H9 (cell line): ENCODE measurements at regions not wholly inside any gene's neighbourhood (a gene's known extent, or its start where the extent isn't known, plus 50 kb on each side); places are given as distances from the start of the nearest gene placed in this dataset.

Source experiments
- DNase-seq: peaks from one replicate; pipeline ENCODE4 v3.0.0-alpha.2; 2017
- H2AFZ ChIP-seq: one replicate; pipeline ENCODE4 v1.6.1; 2013; ENCODE audit warnings: mild to moderate bottlenecking, low read length, control low read depth, moderate library complexity
- H2AK5ac ChIP-seq: 2 replicates; pipeline ENCODE4 v1.6.1; 2013; ENCODE audit warnings: low read length, control low read depth, mixed read lengths; ENCODE audit not compliant: insufficient read length
- H2BK120ac ChIP-seq: one replicate; pipeline ENCODE4 v1.6.1; 2013; ENCODE audit warnings: low read depth, mild to moderate bottlenecking, low read length, control low read depth, inconsistent platforms; ENCODE audit not compliant: poor library complexity, severe bottlenecking
- H2BK12ac ChIP-seq: 2 replicates; pipeline ENCODE4 v1.6.1; 2013; ENCODE audit warnings: low read length, control low read depth, mixed read lengths, low read depth; ENCODE audit not compliant: insufficient read length
- H2BK15ac ChIP-seq: 2 replicates; pipeline ENCODE4 v1.6.1; 2013; ENCODE audit warnings: low read depth, low read length, control low read depth
- H2BK20ac ChIP-seq: one replicate; pipeline ENCODE4 v1.6.1; 2013; ENCODE audit warnings: low read depth, mild to moderate bottlenecking, low read length, control low read depth, inconsistent platforms; ENCODE audit not compliant: poor library complexity, severe bottlenecking
- H2BK5ac ChIP-seq: 2 replicates; pipeline ENCODE4 v1.6.1; 2013; ENCODE audit warnings: low read length, control low read depth, mixed read lengths; ENCODE audit not compliant: insufficient read length
- H3K14ac ChIP-seq: 2 replicates; pipeline ENCODE4 v1.6.1; 2013; ENCODE audit warnings: low read length, control low read depth; ENCODE audit not compliant: insufficient read depth
- H3K18ac ChIP-seq: 2 replicates; pipeline ENCODE4 v1.6.1; 2013; ENCODE audit warnings: low read depth, mild to moderate bottlenecking, mixed read lengths, low read length, control low read depth; ENCODE audit not compliant: insufficient read length
- H3K23ac ChIP-seq: 2 replicates; pipeline ENCODE4 v1.6.1; 2013; ENCODE audit warnings: low read length, control low read depth, mixed read lengths, low read depth; ENCODE audit not compliant: insufficient read length
- H3K23me2 ChIP-seq: 2 replicates; pipeline ENCODE4 v1.6.1; 2013; ENCODE audit warnings: low read depth, mild to moderate bottlenecking, mixed read lengths, low read length, control low read depth; ENCODE audit not compliant: insufficient read length, poor library complexity, severe bottlenecking
- H3K27ac ChIP-seq: 2 replicates; pipeline ENCODE4 v1.5.1; 2013; ENCODE audit warnings: low read length, control low read depth, mixed read lengths, low read depth; ENCODE audit not compliant: insufficient read length
- H3K27me3 ChIP-seq: 2 replicates; pipeline ENCODE4 v1.6.1; 2013; ENCODE audit warnings: low read length, control low read depth, inconsistent platforms; ENCODE audit not compliant: insufficient read depth
- H3K4ac ChIP-seq: 2 replicates; pipeline ENCODE4 v1.6.1; 2013; ENCODE audit warnings: low read depth, mild to moderate bottlenecking, control low read depth, inconsistent platforms, low read length, moderate library complexity
- H3K4me1 ChIP-seq: 2 replicates; pipeline ENCODE4 v1.6.1; 2013; ENCODE audit warnings: low read length, control low read depth, inconsistent platforms; ENCODE audit not compliant: insufficient read depth
- H3K4me2 ChIP-seq: 2 replicates; pipeline ENCODE4 v1.6.1; 2013; ENCODE audit warnings: low read length, control low read depth, mixed read lengths; ENCODE audit not compliant: insufficient read length, insufficient read depth
- H3K56ac ChIP-seq: 2 replicates; pipeline ENCODE4 v1.6.1; 2013; ENCODE audit warnings: low read depth, mild to moderate bottlenecking, mixed read lengths, low read length, control low read depth; ENCODE audit not compliant: insufficient read length
- H3K79me1 ChIP-seq: 2 replicates; pipeline ENCODE4 v1.6.1; 2013; ENCODE audit warnings: low read depth, mild to moderate bottlenecking, moderate library complexity, low read length, control low read depth, inconsistent platforms; ENCODE audit not compliant: insufficient read depth, poor library complexity, severe bottlenecking
- H3K79me2 ChIP-seq: 2 replicates; pipeline ENCODE4 v1.6.1; 2013; ENCODE audit warnings: low read length, control low read depth, inconsistent platforms; ENCODE audit not compliant: insufficient read depth
- H3K9ac ChIP-seq: 2 replicates; pipeline ENCODE4 v1.6.1; 2013; ENCODE audit warnings: low read length, control low read depth, mixed read lengths; ENCODE audit not compliant: insufficient read length; ENCODE audit errors: extremely low read depth
- H3K9me3 ChIP-seq: one replicate; pipeline ENCODE4 v1.6.1; 2013; ENCODE audit warnings: low read depth, low read length, inconsistent platforms; ENCODE audit not compliant: control insufficient read depth
- H3T11ph ChIP-seq: one replicate; pipeline ENCODE4 v1.6.1; 2013; ENCODE audit warnings: mild to moderate bottlenecking, low read length, control low read depth, inconsistent platforms
- H4K20me1 ChIP-seq: one replicate; pipeline ENCODE4 v1.6.1; 2013; ENCODE audit not compliant: control insufficient read depth, insufficient read length, insufficient read depth
- H4K5ac ChIP-seq: 2 replicates; pipeline ENCODE4 v1.6.1; 2013; ENCODE audit warnings: low read depth, mild to moderate bottlenecking, mixed read lengths, low read length, control low read depth; ENCODE audit not compliant: insufficient read length
- H4K8ac ChIP-seq: replicated peaks from 2 replicates; pipeline ENCODE4 v1.6.1; 2013; ENCODE audit warnings: low read length, control low read depth, mixed read lengths, low read depth; ENCODE audit not compliant: insufficient read length
- H4K91ac ChIP-seq: 2 replicates; pipeline ENCODE4 v1.6.1; 2013; ENCODE audit warnings: low read depth, mild to moderate bottlenecking, moderate library complexity, mixed read lengths, low read length, control low read depth; ENCODE audit not compliant: insufficient read length
- H3K27ac Mint-ChIP-seq, 3 experiments: 2 replicates in 2 of 3; 3 replicates in 1 of 3; pipeline ENCODE4 v1.8.0; 2020 to 2021; ENCODE audit warnings: mixed read lengths in 3 of 3, mild to moderate bottlenecking in 1 of 3, moderate library complexity in 1 of 3
- H3K27me3 Mint-ChIP-seq: 2 replicates; pipeline ENCODE4 v1.8.0; 2021; ENCODE audit warnings: low read depth, mild to moderate bottlenecking, moderate library complexity, mixed read lengths
- H3K36me3 Mint-ChIP-seq, 3 experiments: 2 replicates in 2 of 3; 3 replicates in 1 of 3; pipeline ENCODE4 v1.8.0; 2020 to 2021; ENCODE audit warnings: low read depth in 3 of 3, mixed read lengths in 3 of 3; ENCODE audit not compliant: insufficient read depth in 1 of 3
- H3K4me1 Mint-ChIP-seq, 2 experiments: 2 replicates each; pipeline ENCODE4 v1.8.0; 2020; ENCODE audit warnings: mixed read lengths in 2 of 2
- H3K4me3 Mint-ChIP-seq, 2 experiments: 2 replicates in 1 of 2; 3 replicates in 1 of 2; pipeline ENCODE4 v1.8.0; 2020 to 2021; ENCODE audit warnings: mild to moderate bottlenecking in 2 of 2, mixed read lengths in 2 of 2, moderate library complexity in 1 of 2
- H3K9me3 Mint-ChIP-seq, 2 experiments: 2 replicates in 1 of 2; 3 replicates in 1 of 2; pipeline ENCODE4 v1.8.0; 2020; ENCODE audit warnings: mild to moderate bottlenecking in 2 of 2, mixed read lengths in 2 of 2, moderate library complexity in 1 of 2
- WGBS: extraction: QIAGEN DNeasy Blood & Tissue Kit; methylation state at CpG from one replicate; pipeline ENCODE4 v1.1.7; 2013; ENCODE audit warnings: missing lambda C conversion rate, low lambda C conversion rate, mixed read lengths; ENCODE audit not compliant: insufficient read length; ENCODE audit errors: extremely low coverage; 5-methylcytosine and 5-hydroxymethylcytosine counted together
- TF ChIP-seq, protein P1 (sequence below): fragments of 200-600 bp; sonication (generic); conservative IDR thresholded peaks from 3 replicates; pipeline ENCODE4 v1.8.0; 2021; ENCODE audit warnings: antibody characterized with exemption, mild to moderate bottlenecking

DNA sequence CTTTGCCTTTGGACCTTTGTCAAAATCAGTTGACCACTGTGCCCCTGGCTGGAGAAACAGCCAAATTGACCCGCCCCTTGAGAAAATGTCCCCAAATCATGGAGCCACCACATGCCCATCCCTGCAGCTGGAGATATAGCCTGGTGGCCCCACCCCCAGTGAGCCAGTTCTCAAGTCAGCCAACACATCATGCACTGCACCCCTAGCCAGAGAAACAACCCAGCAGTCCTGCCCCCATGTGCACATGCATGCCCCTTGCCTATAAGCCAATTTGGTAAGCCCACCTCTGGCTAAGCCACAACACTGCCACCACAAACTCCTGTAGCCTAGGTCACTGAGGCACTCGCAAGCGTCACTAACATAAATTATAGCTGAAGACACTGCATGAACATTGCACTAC is 174.2 kb upstream of the ECI2 start:
- Histone ChIP-seq H2BK15ac (no peak overlapping the region), H3K23ac (no peak overlapping the region), H4K91ac (no peak overlapping the region), H3K4me2 (no peak overlapping the region), H3K18ac (no peak overlapping the region), H3T11ph (no peak overlapping the region), H4K5ac (no peak overlapping the region), H3K23me2 (no peaks in the 10 kb centered on the region), H2BK20ac (no peak overlapping the region), H2BK5ac (no peak overlapping the region), H4K8ac (no peak overlapping the region), H2AK5ac (no peak overlapping the region), H4K20me1 (no peaks in the 10 kb centered on the region), H2AFZ (no peak overlapping the region), H3K4ac (no peak overlapping the region), H2BK12ac (no peak overlapping the region), H3K9me3 (no peaks in the 10 kb centered on the region), H3K4me1 (no peaks in the 10 kb centered on the region), H3K27ac (no peak overlapping the region), H3K79me2 (no peaks in the 10 kb centered on the region), H3K27me3 (no peaks in the 10 kb centered on the region), H3K14ac (no peak overlapping the region), H3K9ac (no peak overlapping the region), H3K79me1 (no peaks in the 10 kb centered on the region), H3K56ac (no peak overlapping the region), H2BK120ac (no peak overlapping the region)
- H3K4me1 Mint-ChIP-seq: no peaks in the 10 kb centered on the region
- peaks cover 19 to 21% of the 10 kb centered on the region in 2 experiments for H3K9me3 Mint-ChIP-seq
- H3K27me3 Mint-ChIP-seq: no peaks in the 10 kb centered on the region
- TF ChIP-seq, protein P1, sequence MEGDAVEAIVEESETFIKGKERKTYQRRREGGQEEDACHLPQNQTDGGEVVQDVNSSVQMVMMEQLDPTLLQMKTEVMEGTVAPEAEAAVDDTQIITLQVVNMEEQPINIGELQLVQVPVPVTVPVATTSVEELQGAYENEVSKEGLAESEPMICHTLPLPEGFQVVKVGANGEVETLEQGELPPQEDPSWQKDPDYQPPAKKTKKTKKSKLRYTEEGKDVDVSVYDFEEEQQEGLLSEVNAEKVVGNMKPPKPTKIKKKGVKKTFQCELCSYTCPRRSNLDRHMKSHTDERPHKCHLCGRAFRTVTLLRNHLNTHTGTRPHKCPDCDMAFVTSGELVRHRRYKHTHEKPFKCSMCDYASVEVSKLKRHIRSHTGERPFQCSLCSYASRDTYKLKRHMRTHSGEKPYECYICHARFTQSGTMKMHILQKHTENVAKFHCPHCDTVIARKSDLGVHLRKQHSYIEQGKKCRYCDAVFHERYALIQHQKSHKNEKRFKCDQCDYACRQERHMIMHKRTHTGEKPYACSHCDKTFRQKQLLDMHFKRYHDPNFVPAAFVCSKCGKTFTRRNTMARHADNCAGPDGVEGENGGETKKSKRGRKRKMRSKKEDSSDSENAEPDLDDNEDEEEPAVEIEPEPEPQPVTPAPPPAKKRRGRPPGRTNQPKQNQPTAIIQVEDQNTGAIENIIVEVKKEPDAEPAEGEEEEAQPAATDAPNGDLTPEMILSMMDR: no peak
- no peak overlapping the region for H3K27ac Mint-ChIP-seq
- H3K4me3 Mint-ChIP-seq: no peak overlapping the region
- WGBS: no CpG with 5 or more reads among the region's 3 CpGs
- no peak for DNase-seq
- peaks cover 0 to 17% (median 4%) of the 10 kb centered on the region in 3 experiments; a peak in 3 of 7 replicates for H3K36me3 Mint-ChIP-seq
